ENCODE measurements at regions not wholly inside any gene's neighbourhood (a gene's known extent, or its start where the extent isn't known, plus 50 kb on each side); places are given as distances from the start of the nearest gene placed in this dataset.

DNA sequence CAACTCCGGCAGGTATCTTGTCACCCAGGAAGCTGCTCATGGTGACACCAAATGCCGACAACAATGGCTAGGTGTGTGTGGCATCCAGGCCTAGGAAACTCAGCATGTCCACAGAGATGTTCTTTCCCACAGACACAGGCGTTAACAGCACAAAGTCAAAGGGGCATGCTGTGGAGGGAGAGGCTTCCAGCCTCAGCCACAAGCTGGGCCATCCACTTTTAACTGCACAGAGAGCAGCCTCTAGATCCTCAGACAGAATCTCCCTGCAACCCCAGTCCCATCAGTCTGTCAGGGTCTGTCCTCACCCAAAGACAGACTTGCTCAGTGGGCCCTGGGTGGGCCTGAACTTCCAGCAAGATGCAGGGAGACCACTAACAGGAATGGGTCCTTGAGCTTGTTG, 58.5 kb upstream of the BCAR3 start:
- intact Hi-C loops (cut with micrococcal nuclease), result no loop called here
- POLR2A ChIA-PET, result no interaction called here

DNA sequence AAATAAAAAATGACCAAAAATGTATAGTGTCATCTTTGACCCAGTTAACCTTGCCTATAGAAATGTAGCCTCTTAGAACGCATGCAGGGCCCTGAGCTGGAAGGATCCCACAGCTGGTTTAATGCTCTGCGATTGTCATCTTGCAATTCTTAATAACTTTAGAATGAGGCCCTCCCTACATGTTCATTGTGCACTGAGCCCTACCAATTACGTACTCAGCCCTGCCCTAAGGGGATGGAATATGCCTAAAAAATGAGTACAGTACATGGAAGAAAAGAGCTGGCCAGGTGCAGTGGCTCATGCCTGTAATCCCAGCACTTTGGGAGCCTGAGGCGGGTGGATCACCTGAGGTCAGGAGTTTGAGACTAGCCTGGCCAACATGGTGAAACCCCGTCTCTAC, 57.8 kb upstream of the BCAR3 start:
- POLR2A ChIA-PET, result interaction anchor here (0.6 kb wide), 1 partner anchor 50 kb away, joined by 3 read pairs; no protein-coding TSS in a partner anchor
- Mint-ChIP-seq H3K4me3 (no peak overlapping the region), H3K36me3 (ENCODE audit: low read depth) (no peaks in the 10 kb centered on the region), H3K27me3 (no peaks in the 10 kb centered on the region), H3K27ac (no peak overlapping the region), H3K9me3 (no peaks in the 10 kb centered on the region), H3K4me1 (ENCODE audit: low read depth) (peaks cover 2% of the 10 kb centered on the region)
- DNase-seq (no peak), ATAC-seq (no peak)
- intact Hi-C loops (cut with micrococcal nuclease), result no loop called here
- TF ChIP-seq, protein P1, sequence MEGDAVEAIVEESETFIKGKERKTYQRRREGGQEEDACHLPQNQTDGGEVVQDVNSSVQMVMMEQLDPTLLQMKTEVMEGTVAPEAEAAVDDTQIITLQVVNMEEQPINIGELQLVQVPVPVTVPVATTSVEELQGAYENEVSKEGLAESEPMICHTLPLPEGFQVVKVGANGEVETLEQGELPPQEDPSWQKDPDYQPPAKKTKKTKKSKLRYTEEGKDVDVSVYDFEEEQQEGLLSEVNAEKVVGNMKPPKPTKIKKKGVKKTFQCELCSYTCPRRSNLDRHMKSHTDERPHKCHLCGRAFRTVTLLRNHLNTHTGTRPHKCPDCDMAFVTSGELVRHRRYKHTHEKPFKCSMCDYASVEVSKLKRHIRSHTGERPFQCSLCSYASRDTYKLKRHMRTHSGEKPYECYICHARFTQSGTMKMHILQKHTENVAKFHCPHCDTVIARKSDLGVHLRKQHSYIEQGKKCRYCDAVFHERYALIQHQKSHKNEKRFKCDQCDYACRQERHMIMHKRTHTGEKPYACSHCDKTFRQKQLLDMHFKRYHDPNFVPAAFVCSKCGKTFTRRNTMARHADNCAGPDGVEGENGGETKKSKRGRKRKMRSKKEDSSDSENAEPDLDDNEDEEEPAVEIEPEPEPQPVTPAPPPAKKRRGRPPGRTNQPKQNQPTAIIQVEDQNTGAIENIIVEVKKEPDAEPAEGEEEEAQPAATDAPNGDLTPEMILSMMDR (IDR thresholded peaks at IDR 0.05), result no peak
- CTCF ChIA-PET, result interaction anchor here (1.8 kb wide), 1 partner anchor 74 kb away, joined by 4 read pairs; no protein-coding TSS in a partner anchor

More for the DNA sequence above, 58.5 kb upstream of the BCAR3 start:
- peaks cover 9% of the 10 kb centered on the region for H3K4me1 Mint-ChIP-seq (ENCODE audit: low read depth)
- H3K4me3 Mint-ChIP-seq, result no peak overlapping the region
- H3K9me3 Mint-ChIP-seq, result no peaks in the 10 kb centered on the region
- no peak overlapping the region for H3K27ac Mint-ChIP-seq
- DNase-seq (no peak), ATAC-seq (no peak)
- H3K36me3 Mint-ChIP-seq (ENCODE audit: low read depth), result no peaks in the 10 kb centered on the region
- CTCF ChIA-PET, result no interaction called here
- H3K27me3 Mint-ChIP-seq, result no peaks in the 10 kb centered on the region
- TF ChIP-seq, protein P1 (IDR thresholded peaks at IDR 0.05), result no peak

DNA sequence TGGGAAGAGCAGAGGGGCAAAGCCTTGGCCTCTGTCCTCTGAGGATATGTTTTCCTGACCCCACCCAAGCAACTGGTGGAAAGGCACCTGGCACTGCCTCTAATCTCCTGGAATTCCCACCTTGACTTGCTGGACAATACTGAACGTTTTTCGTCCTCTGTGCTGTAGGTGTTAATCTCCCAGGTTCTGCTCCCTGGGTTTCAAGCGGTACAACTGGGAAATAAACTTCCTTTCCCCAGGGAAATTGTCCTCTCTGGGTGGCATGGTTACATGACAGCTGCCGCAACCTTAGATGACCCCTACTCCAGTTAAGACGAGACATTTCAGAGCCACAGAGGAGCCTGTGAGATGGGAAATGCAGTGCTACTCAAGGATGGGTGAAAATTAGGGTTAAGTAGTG, 57.3 kb upstream of the BCAR3 start:
- H3K27me3 Mint-ChIP-seq, result no peaks in the 10 kb centered on the region
- no peaks in the 10 kb centered on the region for H3K4me1 Mint-ChIP-seq (ENCODE audit: low read depth)
- no peaks in the 10 kb centered on the region for H3K36me3 Mint-ChIP-seq (ENCODE audit: low read depth)
- no peak overlapping the region for H3K27ac Mint-ChIP-seq
- DNase-seq (no peak), ATAC-seq (no peak)
- ChIA-PET CTCF (interaction anchor here (1.0 to 1.8 kb wide), 3 partner anchors 75 to 110 kb away, joined by 3 to 4 read pairs (median 4); no protein-coding TSS in a partner anchor), POLR2A (no interaction called here)
- H3K9me3 Mint-ChIP-seq, result no peaks in the 10 kb centered on the region
- TF ChIP-seq, protein P1 (IDR thresholded peaks at IDR 0.05), result no peak
- no peak overlapping the region for H3K4me3 Mint-ChIP-seq
- intact Hi-C loops (cut with micrococcal nuclease), result no loop called here

DNA sequence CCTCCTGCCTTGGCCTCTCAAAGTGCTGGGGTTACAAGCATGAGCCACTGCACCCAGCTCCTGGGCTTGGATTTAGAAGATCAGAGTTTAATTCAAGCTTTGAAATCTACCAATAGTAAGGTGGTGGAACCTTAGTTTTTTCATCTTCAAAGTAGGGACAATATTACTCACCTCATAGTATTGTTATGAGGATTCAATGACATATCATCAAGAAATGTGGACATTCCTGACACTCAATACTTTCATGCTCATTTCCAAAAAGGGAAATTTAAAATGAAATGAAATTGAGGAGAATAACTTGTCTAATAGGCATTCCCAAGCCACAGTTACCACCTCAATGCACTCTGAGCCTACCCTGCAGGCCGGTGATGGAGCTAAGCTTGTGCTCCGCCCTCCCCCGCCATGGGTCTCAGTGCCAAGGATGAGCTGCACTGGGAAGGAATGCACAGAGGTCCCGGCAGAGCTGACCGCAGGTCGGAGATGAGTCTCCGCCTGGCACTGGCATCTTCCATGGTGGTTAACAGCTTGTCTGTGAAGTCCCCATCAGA, 56.5 kb upstream of the BCAR3 start:
- TF ChIP-seq, protein P1 (IDR thresholded peaks at IDR 0.05), result no peak
- intact Hi-C loops (cut with micrococcal nuclease), result no loop called here
- ATAC-seq (no peak), DNase-seq (no peak)
- H3K4me1 Mint-ChIP-seq (ENCODE audit: low read depth), result no peaks in the 10 kb centered on the region
- ChIA-PET CTCF (interaction anchor here (1.0 to 1.8 kb wide), 3 partner anchors 76 to 109 kb away, joined by 3 to 4 read pairs (median 4); no protein-coding TSS in a partner anchor), POLR2A (no interaction called here)
- no peaks in the 10 kb centered on the region for H3K36me3 Mint-ChIP-seq (ENCODE audit: low read depth)
- no peak overlapping the region for H3K4me3 Mint-ChIP-seq
- no peaks in the 10 kb centered on the region for H3K27me3 Mint-ChIP-seq
- H3K9me3 Mint-ChIP-seq, result no peaks in the 10 kb centered on the region
- no peak overlapping the region for H3K27ac Mint-ChIP-seq

DNA sequence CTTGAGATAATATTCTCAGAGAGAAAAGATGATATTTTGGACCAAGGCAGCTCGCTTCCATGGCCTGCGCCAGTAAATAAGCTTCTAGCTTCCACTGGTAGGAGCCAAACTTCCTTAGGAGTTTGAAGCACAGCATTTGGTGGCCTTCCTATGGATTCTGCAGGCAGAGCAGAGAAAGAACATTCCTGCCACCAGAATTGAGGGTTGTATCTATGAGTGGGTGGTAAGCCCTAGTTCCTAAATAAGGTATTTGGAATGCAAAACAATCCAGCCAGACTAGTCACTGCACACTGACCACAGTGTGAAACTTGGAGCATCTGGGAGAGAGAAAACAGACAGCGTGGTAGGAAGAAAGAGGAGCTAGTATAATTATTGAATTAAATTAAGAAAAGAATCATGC, 54.1 kb upstream of the BCAR3 start:
- intact Hi-C loops (cut with micrococcal nuclease), result no loop called here
- no peak for DNase-seq
- Mint-ChIP-seq H3K4me1 (ENCODE audit: low read depth) (no peaks in the 10 kb centered on the region), H3K36me3 (ENCODE audit: low read depth) (no peaks in the 10 kb centered on the region), H3K27ac (no peak overlapping the region), H3K9me3 (no peaks in the 10 kb centered on the region), H3K4me3 (no peak overlapping the region), H3K27me3 (no peaks in the 10 kb centered on the region)
- ChIA-PET POLR2A (no interaction called here), CTCF (interaction anchor here (0.8 to 1.3 kb wide), 2 partner anchors 49 to 106 kb away, joined by 3 to 4 read pairs; no protein-coding TSS in a partner anchor)
- no peak for ATAC-seq
- TF ChIP-seq, protein P1 (IDR thresholded peaks at IDR 0.05), result no peak

Data from activated CD8-positive, alpha-beta T cell treated with anti-CD3 and anti-CD28 coated beads for 36 hours (primary cell).